SK-N-MC (cell line): ENCODE measurements at regions not wholly inside any gene's neighbourhood (a gene's known extent, or its start where the extent isn't known, plus 50 kb on each side); places are given as distances from the start of the nearest gene placed in this dataset.

Source experiments
- EZH2 ChIP-seq: fragments of 200-600 bp; sonication (generic); IDR thresholded peaks from one replicate; pipeline ENCODE4 v1.6.1; 2017; ENCODE audit warnings: antibody characterized with exemption
- FOXP2 ChIP-seq: optimal IDR thresholded peaks from 2 replicates; pipeline ENCODE3; 2011; ENCODE audit warnings: mild to moderate bottlenecking, moderate library complexity; ENCODE audit not compliant: insufficient read depth; ENCODE audit errors: extremely low read length, control extremely low read depth
- POLR2AphosphoS5 ChIP-seq: IDR thresholded peaks from 2 replicates; pipeline ENCODE4 v1.6.1; 2012; ENCODE audit warnings: mild to moderate bottlenecking, low read depth, low read length, borderline replicate concordance

DNA sequence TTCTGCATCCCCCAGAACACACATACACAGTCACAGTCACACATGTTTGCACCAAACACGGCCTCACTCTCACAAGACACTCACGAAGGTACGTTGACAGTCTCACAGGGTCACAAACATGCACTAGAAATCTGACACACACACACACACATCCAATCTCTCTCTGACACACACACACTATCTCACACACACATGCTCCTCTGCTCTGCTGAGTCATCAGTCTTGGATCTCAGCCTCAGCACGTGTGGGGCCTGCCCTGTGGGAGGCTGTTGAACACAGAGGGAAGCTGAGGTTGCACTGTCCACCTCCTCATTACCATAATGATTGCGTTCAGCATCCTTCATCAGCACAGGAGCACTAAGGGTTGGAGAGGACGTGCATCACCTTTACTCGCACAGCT, 188.8 kb downstream of the MTRR start:
- TF ChIP-seq POLR2AphosphoS5: no peak
- no peak for TF ChIP-seq EZH2
- TF ChIP-seq FOXP2: no peak
